ENCODE measurements at regions not wholly inside any gene's neighbourhood (a gene's known extent, or its start where the extent isn't known, plus 50 kb on each side); places are given as distances from the start of the nearest gene placed in this dataset.
"Not testable (repeated sequence)": the region's sequence is repeated elsewhere in the genome, so short reads cannot be mapped to it uniquely, and the experiment has no call there.

DNA sequence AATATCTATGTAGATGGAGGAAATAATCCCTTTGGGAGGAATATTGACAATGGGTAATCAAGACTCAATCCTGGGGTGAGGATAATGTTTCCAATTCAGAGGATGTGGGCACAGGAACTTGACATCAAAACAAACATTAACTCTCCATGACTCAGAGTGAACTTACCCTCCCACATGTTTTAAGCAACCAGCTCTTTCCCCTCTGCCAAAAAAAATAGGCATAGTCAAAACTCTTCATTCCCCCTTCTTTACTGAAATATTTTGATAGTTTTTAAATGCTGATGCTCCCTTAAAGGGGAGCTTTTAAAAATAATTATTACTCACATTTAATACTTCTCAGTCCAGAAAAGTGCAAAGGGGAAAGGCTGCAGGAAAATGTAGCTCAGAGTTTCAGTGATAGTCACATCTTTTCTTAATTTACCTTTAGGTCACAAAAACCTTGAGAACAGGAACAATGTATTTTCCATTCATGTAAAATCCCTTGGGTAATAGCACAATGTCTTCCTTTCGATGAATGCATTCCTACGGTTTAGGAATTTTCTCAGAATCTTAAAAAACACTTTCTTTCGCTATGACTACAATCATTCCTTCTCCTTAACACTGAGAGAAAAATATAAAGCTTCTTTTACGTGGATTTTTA, 298.4 kb upstream of the GRAMD2B start:
- TF ChIP-seq, protein P1, sequence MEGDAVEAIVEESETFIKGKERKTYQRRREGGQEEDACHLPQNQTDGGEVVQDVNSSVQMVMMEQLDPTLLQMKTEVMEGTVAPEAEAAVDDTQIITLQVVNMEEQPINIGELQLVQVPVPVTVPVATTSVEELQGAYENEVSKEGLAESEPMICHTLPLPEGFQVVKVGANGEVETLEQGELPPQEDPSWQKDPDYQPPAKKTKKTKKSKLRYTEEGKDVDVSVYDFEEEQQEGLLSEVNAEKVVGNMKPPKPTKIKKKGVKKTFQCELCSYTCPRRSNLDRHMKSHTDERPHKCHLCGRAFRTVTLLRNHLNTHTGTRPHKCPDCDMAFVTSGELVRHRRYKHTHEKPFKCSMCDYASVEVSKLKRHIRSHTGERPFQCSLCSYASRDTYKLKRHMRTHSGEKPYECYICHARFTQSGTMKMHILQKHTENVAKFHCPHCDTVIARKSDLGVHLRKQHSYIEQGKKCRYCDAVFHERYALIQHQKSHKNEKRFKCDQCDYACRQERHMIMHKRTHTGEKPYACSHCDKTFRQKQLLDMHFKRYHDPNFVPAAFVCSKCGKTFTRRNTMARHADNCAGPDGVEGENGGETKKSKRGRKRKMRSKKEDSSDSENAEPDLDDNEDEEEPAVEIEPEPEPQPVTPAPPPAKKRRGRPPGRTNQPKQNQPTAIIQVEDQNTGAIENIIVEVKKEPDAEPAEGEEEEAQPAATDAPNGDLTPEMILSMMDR (IDR thresholded peaks at IDR 0.05; ENCODE audit: insufficient read depth, low read length), result no peak
- DNase-seq (ENCODE audit: low read depth), result peak; percentile 73
- no peak overlapping the region for H3K4me3 ChIP-seq (ENCODE audit: low read depth, low read length)

DNA sequence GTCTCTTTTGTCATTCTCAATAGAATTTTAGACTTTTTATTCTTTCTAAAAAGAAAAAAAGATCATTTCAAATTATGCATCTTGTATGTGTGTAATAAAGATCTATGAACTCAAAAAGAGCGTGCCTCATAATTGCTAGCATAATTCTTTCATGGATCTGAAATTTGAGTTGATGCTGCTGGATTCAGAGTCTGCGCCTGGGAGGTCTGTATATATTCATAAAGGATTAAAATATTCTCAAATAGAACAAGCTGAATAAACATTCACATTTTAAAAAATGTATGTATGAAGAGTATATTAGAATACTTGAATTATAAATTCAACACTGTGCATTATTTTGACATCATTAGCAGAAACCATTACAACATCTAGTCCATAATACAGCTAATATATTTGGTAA, 297.8 kb upstream of the GRAMD2B start:
- TF ChIP-seq, protein P1 (IDR thresholded peaks at IDR 0.05; ENCODE audit: insufficient read depth, low read length), result no peak
- H3K4me3 ChIP-seq (ENCODE audit: low read depth, low read length), result no peak overlapping the region
- DNase-seq (ENCODE audit: low read depth), result no peak

DNA sequence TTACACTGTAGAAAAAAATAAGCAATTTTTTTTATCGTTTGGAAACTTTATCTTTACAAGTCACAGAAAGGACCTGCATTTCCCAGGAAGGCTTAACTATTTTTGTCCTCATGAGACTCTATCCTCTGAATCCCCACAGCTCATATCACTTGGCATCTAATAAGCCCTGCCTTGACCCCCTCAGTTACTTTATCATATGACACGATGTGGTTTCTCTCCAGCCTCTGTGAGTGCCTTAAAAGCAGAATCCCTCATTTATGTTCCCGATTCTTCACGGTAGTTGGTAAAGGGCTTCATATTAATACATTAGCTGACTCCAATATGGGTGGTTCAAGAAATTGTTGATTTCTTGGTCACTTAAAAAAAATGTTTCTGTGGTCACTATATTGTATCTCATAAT, 296.6 kb upstream of the GRAMD2B start:
- TF ChIP-seq, protein P1 (IDR thresholded peaks at IDR 0.05; ENCODE audit: insufficient read depth, low read length), result no peak
- no peak for DNase-seq (ENCODE audit: low read depth)
- no peak overlapping the region for H3K4me3 ChIP-seq (ENCODE audit: low read depth, low read length)

DNA sequence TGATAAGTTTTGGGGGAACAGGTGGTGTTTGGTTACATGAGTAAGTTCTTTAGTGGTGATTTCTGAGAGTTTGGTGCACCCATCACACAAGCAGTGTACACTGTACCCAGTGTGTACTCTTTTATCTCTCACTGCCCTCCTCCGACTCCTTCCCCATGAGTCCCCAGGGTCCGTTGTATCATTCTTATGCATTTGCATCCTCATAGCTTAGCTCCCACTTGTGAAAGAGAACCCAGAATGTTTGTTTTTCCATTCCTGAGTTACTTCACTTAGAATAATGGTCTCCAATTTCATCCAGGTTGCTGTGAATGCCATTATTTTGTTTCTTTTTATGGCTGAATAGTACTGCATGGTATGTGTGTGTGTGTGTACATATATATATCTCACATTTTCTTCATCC, 295.8 kb upstream of the GRAMD2B start:
- not testable (repeated sequence) for DNase-seq (ENCODE audit: low read depth); H3K4me3 ChIP-seq (ENCODE audit: low read depth, low read length)

DNA sequence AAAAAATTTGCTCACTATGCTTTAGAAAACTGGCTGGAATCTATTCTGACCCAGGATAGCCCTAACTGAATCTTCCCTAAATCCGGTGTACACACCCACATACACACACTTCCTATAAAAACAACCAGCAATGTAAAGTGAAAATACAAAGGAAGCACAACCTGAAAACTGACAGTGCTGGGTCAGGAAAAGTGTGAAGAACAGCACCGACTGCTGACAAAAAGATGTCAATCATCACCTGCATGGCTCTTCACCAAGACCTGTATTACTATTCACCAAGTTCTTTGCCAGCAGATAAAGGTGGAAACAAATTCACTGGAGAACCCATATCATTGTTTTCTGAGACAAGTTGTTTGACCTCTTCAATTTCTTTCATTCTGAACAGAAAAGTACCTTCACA, 293.8 kb upstream of the GRAMD2B start:
- no peak overlapping the region for H3K4me3 ChIP-seq (ENCODE audit: low read depth, low read length)
- TF ChIP-seq, protein P1 (IDR thresholded peaks at IDR 0.05; ENCODE audit: insufficient read depth, low read length), result no peak
- no peak for DNase-seq (ENCODE audit: low read depth)

DNA sequence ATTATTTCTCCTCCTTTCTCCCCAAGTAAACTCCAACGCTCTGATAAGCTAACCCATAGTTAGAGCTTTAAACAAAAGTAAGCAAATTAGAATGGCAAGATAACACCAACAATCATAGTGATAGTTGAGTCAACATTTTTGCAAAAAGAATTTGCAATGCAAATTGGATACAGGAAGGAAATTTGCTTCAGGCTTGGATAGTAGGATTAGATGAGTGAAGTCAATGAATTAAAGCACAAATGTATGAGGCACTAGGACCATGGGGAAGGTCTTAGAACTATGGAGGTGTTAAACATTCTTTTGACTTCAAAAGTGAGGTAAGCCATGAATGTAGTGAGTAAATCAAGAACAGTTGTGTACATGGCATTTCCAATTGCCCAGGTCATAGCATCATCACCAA, 289.8 kb upstream of the GRAMD2B start:
- TF ChIP-seq, protein P1 (IDR thresholded peaks at IDR 0.05; ENCODE audit: insufficient read depth, low read length), result no peak
- H3K4me3 ChIP-seq (ENCODE audit: low read depth, low read length), result no peak overlapping the region
- no peak for DNase-seq (ENCODE audit: low read depth)

DNA sequence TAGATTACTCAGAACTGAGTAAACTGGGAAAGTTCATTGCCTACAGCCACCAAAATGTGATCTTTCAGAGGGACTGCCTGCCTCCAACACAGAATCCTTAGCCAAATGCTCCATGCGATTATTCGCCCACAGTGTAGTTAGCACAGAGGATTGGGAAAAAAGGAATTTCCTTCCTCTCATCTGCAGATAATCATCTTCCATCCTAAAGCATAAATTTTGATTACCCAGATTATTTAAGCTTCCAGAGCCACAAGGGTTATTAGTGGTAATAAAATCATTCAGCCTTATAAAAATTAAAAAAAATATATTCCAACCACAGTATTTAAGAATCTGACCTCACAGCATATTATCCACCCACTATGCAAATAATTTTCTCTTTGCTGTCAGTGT, 285.3 kb upstream of the GRAMD2B start:
- TF ChIP-seq, protein P1 (IDR thresholded peaks at IDR 0.05; ENCODE audit: insufficient read depth, low read length), result no peak
- peak; percentile 15 for DNase-seq (ENCODE audit: low read depth)
- H3K4me3 ChIP-seq (ENCODE audit: low read depth, low read length), result no peak overlapping the region
